Jurkat, Clone E6-1 (cell line): ENCODE measurements at regions not wholly inside any gene's neighbourhood (a gene's known extent, or its start where the extent isn't known, plus 50 kb on each side); places are given as distances from the start of the nearest gene placed in this dataset.

ENCODE experiments used
- DNase-seq: peaks from one replicate; pipeline ENCODE4 v3.0.0-alpha.2; 2011; ENCODE audit warnings: low read depth, low spot score
- H3K4me3 ChIP-seq: 2 replicates; pipeline ENCODE4 v1.5.1; 2011; ENCODE audit warnings: mild to moderate bottlenecking, low read length, control low read depth, moderate library complexity

GRCh38 chr11:135075740-135076139 is 663.7 kb upstream of the B3GAT1 start:
- H3K4me3 ChIP-seq = no peak overlapping the region
- DNase-seq = peak; percentile 76

DNA sequence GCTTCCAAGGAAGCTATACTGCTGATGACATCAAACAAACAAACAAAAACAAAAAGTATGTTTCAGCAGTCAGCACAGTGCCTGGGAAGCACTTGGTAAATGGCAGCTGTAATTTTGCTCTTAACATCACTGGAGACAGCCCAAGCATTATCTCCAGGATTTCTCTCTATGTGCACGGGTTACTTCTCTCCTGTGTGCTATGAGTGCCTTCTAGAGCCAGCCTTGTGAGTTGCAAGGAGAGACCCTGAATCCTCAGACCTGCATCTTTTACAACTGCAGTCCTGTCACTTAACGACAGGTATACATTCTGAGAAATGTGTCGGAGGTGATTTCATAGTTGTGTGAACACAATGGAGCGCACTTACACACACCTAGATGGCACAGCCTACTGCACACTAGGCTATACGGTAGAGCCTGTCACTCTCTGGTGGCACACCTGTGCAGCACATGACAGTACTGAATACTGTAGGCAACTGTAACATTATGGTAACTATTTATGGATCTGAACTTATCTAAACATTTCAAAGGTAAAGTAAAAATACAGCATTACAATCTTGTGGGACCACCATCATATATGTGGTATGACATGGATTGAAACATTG is 662.5 kb upstream of the B3GAT1 start:
- DNase-seq = peak; percentile 19
- no peak overlapping the region for H3K4me3 ChIP-seq

GRCh38 chr11:135073870-135074269 is 661.8 kb upstream of the B3GAT1 start:
- H3K4me3 ChIP-seq = no peak overlapping the region
- no peak for DNase-seq

DNA sequence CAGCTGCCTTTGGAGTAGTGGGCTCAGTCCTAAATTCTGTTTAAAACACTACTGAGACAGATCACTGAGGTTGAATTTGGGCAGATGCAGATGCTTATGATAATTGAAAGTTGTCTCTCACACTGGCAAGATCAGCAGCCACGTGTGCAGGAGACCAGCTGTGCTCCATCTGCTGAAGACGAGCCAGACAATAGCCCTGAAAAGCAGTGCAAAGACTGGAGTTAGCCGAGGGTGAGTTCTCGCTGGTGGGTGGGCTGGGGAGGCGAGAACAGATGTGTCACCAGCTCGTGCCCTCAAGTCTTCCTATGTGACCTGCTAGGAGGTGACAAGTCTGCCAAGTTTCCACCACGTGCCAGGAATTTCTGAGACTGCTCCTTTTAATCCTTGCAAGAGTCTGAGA is 661.3 kb upstream of the B3GAT1 start:
- DNase-seq = no peak
- no peak overlapping the region for H3K4me3 ChIP-seq

- DNase-seq = no peak
- no peak overlapping the region for H3K4me3 ChIP-seq
Measured at GRCh38 chr11:135069890-135070289, 657.8 kb upstream of the B3GAT1 start.

- no peak overlapping the region for H3K4me3 ChIP-seq
- no peak for DNase-seq
Measured at GRCh38 chr11:135069063-135069462, 657.0 kb upstream of the B3GAT1 start.

DNA sequence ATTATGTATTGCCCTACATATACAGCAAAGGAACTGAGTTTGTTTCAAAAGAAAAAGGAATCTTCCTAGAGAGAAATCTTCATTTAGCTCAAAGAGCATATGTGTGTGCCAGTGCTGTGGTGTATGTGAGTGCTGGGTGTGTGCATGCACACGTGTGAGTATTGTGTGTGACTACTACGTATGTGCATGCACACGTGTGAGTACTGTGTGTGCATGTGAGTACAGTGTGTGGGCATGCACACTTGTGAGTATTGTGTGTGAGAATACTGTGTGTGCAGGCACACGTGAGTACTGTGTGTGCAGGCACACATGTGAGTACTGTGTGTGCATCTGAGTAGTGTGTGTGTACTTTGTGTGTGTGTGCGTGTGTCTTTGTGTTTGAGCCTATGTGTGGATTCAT is 651.0 kb upstream of the B3GAT1 start:
- no peak for DNase-seq
- H3K4me3 ChIP-seq = no peak overlapping the region

- DNase-seq = no peak
- H3K4me3 ChIP-seq = no peak overlapping the region
Measured at GRCh38 chr11:135061166-135061565, 649.1 kb upstream of the B3GAT1 start.

GRCh38 chr11:135046986-135047385 is 634.9 kb upstream of the B3GAT1 start:
- H3K4me3 ChIP-seq = no peak overlapping the region
- DNase-seq = no peak

DNA sequence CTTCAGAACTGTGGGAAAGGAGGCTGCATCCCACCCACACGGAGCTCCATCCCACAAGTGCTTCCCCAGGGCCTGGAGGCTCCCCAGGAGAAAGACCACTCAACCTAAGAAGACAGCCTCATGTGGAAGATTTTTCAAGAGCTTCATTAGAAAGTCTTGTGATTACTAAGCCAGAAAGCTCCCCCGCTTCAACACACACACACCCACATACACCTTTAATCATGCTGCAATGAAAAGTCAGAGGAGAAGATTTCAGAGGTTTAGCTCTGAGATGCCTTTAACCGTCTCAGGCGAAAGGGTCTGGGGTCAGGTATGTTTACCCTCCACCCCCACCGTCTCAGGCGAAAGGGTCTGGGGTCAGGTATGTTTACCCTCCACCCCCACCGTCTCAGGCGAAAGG is 634.5 kb upstream of the B3GAT1 start:
- no peak overlapping the region for H3K4me3 ChIP-seq
- DNase-seq = no peak

DNA sequence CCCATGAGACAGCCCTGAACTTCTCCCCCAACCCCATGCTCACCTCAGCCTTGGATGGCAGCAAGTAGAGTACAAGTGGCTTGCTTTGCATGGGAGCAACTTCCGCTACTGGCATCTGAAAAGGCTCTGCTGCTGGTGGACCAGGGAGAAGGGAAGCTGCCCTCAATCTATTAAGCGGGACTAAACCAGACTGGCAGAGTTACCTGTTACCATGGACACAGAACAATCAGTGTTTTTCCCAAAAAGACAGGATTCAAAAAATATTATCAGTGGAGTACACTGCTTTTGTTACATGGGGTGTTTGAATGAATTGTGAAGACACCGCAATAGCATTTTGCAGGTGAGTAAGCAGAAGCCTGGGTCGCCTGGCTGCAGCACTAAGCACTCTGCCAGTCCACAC is 631.4 kb upstream of the B3GAT1 start:
- DNase-seq = no peak
- H3K4me3 ChIP-seq = no peak overlapping the region

- DNase-seq = no peak
- no peak overlapping the region for H3K4me3 ChIP-seq
Measured at GRCh38 chr11:135037828-135038227, 625.8 kb upstream of the B3GAT1 start.

GRCh38 chr11:135036488-135037297 is 624.7 kb upstream of the B3GAT1 start:
- no peak for DNase-seq
- no peak overlapping the region for H3K4me3 ChIP-seq

DNA sequence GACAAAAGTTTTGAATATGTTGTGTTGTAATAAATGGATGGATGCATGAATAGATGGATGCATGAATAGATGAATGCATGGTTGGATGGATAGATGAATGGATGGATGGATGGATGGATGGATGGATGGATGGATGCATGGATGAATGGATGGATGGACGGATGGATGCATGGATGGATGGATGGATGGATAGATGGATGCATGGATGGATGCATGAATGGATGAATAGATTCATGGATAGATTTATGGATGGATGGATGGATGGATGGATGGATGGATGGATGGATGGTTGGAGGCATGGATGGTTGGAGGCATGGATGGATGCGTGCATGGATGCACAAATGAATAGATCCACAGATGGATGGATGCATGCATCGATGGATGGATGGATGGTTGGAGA is 623.2 kb upstream of the B3GAT1 start:
- no peak overlapping the region for H3K4me3 ChIP-seq

DNA sequence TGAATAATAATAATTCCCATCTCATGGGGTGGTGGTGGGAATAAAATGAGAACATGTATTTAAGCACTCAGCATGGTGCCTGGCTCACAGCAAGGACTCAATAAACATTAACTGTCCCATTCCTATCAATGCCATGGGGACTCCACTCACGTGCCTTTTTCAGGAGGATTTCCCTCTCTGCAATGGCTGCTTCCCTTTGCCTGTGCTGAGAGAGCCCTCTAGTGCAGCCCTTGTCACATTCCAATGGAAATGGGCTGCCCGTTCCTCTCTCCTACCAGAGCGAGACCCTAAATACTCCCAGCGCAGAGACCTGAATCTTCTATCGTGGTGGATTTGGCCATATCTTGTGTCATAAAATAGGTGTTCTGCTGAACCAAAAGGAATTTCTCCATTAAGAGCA is 621.5 kb upstream of the B3GAT1 start:
- H3K4me3 ChIP-seq = no peak overlapping the region
- DNase-seq = no peak

More for the DNA sequence above, 623.2 kb upstream of the B3GAT1 start:
- no peak for DNase-seq

GRCh38 chr11:135031205-135031989 is 619.4 kb upstream of the B3GAT1 start:
- DNase-seq = no peak
- no peak overlapping the region for H3K4me3 ChIP-seq

DNA sequence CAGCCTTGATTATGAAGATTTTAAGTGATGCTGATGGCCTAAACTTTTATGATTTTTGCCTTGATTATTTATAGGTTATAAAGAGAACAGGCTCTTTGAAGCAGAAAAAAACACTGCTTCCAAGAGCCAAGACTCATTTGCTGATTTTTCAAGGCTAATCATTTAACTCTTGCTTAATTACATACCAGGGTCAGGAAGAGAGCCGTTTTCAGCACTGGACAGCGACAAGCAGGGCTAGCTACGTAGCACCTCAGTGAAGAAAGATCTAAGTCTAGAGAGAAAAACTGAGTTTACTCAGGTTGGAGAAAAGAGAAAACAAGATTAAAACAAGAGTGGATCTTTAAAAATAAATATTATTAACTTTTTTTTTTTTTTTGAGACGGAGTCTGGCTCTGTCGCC is 615.4 kb upstream of the B3GAT1 start:
- DNase-seq = peak; percentile 62
- H3K4me3 ChIP-seq = no peak overlapping the region

DNA sequence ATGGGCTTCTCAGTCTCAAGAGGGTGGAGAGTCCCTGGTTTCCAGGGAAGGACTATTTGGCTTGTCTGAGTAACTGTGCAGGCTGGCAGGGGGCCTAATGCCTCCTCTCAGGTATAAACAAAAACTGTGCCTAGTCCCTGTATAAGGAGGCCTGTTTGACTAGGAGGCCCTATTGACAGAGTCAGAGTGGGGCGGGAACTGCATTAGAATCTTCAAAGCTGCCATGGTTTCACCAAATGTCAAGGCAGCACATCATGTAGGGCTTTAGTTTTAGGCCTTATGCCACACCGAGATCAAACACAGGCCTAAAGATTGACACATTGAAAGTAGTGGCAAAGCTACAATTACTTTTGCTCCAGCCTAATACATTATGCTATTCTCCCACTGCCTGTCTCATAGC is 611.5 kb upstream of the B3GAT1 start:
- H3K4me3 ChIP-seq = no peak overlapping the region
- DNase-seq = no peak

- no peak overlapping the region for H3K4me3 ChIP-seq
Measured at GRCh38 chr11:135022454-135022853, 610.4 kb upstream of the B3GAT1 start.

DNA sequence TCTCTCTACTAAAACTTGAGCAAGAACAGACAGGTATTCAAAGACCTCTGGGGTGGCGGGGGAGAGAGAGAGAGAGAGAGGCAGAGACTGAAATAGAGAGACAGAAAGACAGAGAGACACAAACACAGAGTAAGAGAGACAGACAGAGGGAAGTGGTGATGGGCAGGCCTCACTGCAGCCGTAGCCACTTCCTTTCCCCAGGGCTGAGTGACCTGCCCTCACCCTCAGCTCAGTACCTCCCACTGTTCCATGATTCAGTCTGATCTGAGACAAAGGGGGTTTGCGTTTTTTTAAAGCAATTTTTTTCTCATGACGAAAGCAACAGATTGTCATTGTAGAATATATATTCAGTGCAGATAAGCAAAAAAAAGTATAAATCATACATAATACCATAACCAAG is 607.9 kb upstream of the B3GAT1 start:
- no peak for DNase-seq
- H3K4me3 ChIP-seq = no peak overlapping the region

More at GRCh38 chr11:135022454-135022853, 610.4 kb upstream of the B3GAT1 start:
- DNase-seq = no peak
